ENCODE measurements at regions not wholly inside any gene's neighbourhood (a gene's known extent, or its start where the extent isn't known, plus 50 kb on each side); places are given as distances from the start of the nearest gene placed in this dataset.

DNA sequence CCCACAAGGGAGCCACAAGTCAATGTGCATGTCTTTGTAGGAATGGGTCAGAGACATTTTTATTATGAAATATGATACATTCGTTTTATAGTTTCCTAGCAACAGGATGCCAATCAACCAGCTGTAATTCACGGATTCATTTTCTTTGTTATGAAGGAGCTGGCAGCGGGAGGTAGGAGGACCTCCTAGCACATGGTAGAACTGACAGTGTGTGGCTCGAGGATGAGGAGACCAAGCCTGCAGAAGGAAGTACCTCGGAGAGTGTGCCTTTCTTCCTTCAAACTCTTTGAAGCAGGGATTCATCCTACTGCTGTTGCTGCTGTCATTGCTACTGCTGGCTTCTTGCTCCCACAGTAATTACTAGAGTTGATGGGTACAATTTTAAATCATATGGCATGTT, 504.8 kb upstream of the KLHL29 start:
- no peak for FAIRE-seq

DNA sequence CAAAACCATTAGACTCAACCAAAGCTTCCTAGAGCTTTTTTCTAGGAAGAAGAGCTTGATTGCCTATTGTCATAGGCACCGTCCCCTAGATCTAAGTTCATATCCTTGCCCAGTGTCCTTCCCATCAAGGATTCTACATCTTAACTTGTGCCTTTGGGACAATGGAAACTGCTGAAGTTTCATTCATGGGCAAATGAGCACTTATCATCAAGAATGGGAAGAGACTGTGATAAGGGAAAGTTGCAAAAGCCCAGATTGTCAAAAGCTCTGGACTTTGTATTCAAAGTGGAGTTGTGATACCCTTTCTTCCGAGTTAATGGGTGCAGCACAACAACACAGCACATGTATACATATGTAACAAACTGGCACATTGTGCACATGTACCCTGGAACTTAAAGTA, 503.0 kb upstream of the KLHL29 start:
- no peak for FAIRE-seq

DNA sequence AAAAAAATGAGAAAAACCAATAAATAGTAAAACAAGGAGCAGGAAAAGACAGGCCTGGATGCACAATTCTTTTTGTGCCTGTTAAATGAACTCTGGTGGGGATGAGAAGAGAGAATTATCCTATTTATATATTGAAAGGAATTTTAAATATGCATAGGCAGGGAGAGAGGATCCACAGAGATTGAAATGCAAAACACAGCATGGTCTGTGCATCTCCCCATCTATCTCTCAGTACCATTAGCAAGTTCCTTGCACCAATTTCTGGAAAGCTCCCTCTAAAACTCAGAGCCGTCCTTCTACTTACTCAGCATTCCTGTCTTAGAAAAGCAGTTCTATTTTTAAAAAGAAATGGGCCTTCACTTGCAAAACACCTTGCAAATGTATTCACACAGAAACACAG, 502.3 kb upstream of the KLHL29 start:
- no peak for FAIRE-seq

DNA sequence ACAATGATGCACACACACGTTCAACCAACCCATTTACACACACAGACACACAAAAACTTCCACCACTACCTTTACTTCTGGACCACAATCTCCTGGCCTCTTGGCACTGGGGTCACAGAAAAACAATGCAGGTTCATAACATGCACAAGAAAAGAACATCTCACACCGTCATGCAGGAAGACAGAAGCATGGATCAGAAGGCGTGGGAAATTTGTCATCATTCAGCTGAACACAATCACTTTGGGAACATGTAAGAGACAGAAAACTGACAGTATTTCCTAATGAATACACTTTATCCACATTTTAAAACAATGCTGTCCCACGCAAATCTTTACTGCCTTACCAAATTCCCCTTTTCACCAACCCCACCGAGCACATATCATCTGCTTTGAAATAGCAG, 501.9 kb upstream of the KLHL29 start:
- no peak for FAIRE-seq

DNA sequence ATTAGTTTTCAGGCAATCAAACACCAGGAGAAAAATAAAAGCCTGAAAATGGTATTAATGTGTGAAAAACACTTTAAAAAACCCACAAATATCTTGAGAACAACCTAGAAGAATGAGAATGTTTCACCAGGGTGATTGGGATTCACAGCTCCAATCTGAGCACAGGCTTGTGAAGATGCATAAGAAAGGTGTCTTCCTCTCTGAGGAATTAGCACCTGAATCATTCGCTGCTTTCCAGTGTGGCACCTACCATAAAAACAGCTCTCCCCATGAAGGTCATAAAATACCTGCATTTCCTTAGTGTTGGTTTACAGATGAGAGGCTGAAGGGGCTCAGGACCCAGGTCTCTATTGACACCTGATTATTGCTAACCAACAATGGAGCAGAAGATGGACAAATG, 499.7 kb upstream of the KLHL29 start:
- no peak for FAIRE-seq

DNA sequence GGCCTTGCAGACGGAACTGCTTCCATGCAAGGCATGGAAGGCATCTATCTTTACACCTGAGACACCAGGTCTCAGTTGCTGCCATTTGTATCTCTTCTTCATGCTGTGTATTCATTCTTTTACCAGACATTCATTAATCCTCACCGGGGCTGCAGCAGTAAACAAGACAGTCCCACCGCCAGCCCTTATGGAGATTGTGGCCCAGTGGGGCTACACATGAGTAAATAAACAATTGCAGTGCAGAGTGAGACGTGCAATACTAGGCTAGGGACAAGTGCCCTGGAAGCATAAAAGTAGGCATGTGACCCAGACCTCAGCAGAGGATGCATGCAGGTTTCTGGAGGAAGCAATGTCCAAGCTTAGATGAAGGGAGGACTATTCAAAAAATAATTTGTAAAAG, 497.6 kb upstream of the KLHL29 start:
- FAIRE-seq, result no peak

DNA sequence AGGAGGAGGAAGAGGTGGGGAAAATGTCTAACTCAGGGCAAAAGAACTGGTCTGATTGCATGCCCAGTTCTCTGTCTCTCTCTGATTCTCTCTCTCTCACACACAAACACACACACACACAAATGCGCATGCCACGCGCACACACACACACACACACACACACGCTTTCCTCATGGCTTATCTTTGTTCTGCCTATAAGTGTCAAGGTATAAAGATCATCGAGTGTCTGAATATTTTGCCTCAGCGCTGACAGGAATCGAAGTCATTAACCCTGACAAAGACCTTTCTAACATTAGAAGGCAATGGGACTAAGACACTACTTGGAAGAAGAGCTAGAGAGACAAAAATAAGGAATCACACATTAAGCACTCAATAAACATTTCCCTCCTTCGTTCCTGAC, 497.1 kb upstream of the KLHL29 start:
- no peak for FAIRE-seq

DNA sequence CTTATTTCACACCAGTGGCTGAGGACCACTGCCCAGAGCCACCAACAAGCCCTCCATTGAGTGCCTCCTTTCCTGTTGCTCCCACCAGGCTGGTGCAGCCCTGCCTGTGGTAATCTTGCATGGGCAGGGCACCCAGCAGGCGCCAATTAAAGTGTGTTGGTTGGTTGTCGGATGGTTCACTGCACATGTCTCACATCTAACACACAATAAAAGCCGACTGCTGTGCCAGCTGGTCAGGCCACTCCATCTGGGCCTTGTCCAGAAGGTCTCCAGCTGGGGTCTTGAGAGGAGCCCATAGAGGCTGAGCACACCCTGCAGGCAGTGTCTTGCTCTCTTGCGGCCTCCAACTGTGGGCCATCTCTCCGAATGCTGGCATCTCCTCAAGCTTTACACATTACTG, 494.8 kb upstream of the KLHL29 start:
- no peak for FAIRE-seq

DNA sequence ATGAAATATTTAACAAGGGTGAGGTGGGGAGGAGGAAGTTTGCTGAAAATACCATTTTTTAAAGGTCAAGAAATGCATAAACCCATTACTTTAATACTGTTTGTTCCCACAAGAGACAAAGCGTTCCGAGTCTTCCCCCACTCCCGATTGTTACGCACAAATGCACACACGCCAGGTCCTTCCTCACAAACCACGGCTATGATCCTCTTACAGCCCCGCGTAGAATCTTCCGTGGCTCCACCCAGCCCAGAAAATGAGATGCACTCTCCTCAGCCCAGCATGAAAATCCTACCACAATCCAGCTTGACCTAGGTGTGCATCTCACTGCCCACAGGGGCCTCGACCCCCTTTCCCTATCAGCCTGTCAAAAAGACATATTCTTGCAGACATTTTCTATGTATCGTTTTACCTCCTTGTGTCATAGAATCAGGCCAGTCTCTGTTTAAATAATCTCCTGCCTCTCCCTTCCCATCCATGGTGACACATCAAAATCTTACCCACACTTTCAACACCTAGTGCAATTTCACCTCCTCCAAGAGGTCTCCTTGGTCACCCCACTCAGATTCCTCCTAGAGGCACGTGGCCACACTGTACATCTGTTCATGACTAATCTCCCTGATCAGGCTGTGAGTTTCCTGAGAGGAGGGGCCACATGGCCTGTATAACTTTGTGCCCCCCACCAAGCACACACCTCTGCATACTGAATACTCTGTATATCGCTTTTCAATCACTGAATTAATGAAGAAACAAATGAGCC, 491.0 kb upstream of the KLHL29 start:
- FAIRE-seq, result no peak

DNA sequence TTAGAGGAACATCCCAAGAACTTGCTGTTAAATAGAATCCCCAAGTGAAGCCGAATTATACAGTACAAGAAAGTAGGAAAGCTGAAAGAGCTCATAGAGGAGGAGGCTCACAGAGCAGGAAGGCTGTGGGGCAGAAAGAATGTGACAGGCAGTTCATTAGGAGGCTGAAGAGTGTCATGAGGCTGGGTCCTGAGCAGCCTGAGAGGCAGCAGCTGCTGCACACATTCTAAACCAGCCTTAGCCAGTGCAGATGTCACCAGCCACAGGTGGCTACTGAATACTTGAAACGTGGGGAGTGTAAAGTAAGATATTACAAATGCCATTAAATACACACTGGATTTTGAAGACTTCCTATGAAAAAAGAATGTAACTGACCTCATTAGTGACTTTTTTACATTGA, 490.2 kb upstream of the KLHL29 start:
- FAIRE-seq, result no peak

DNA sequence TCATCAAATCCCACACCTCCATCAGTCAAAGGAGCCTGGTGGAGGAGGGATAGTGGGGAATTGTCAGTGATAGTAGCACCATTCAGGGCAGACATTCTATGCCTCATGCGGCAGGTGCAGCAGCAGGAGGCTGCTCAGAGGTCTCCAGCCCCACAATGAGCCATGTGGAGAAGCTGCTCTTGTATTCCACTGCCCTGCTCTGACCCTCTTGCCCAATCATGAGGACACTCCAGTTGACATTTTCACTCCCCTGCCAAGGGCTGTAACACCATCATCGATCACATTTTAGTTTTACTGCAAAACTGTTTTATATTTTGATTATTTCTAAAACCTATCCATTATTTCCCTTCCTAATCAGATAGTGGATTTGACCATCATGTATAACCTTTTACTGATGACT, 487.6 kb upstream of the KLHL29 start:
- FAIRE-seq, result no peak

DNA sequence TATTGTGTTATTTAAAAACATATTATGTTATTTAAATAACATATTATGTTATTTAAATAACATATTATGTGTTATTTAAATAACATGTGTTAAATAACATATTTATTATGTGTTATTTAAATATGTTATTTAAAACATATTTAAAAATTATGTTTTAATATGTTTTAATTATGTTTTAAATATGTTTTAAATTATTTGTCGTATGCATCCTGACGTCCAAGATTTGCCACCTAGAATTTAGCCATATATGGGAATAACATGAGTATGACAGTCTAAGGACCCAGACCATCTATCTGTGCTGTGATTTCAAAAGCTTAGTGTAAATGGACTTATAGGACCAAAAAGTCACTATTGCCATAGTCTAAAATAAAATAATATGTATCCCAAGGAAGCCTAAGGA, 484.3 kb upstream of the KLHL29 start:
- no peak for FAIRE-seq

DNA sequence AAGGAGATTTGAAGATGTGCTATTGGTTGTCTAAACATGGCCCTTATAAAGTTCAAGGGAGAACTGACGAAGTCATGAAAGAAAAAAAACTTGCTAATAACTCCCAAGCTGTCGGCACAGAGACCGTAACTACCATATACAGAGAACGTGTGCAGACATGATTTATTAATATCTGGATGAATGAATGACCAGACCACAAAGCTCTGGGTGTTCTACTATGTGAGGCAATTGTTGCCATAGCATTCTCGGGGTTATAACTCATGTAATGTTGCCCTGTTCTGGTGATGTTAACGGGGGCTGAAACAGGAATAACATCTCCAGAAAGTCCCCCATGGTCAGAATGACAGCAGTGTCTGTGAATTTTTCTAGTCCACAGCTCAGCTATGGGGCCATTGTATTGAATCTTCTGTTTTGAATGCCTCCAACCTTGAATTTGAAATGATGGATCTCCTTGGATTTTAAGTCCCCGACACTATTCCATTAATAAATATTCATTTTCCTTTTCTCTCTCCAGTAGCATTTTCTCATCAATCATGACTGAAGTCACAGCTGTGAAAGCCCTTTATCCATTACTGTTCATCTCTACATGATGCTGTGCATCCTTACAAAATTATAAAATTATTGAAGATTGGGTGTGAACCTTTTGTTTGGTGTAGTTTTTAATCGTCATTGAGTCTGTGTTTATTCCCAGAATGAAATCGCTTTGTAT, 483.4 kb upstream of the KLHL29 start:
- no peak for FAIRE-seq

DNA sequence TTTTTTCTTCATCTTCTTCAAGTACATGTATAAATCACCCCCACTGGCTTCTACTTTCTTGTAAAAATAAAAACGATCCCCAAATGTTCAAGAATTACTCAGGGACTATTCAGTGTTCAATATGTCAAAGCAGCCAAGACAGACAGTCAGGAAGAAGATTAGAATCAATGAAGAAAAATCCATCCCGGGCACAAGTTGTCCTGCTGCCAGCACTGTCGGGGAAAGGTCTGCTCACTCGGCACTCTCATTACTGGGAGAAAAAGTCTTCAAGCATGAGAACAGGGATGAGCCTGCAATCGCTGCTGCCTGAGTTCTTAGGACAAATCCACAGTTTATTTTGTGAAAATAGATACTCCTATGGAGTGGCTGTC, 482.8 kb upstream of the KLHL29 start:
- no peak for FAIRE-seq

DNA sequence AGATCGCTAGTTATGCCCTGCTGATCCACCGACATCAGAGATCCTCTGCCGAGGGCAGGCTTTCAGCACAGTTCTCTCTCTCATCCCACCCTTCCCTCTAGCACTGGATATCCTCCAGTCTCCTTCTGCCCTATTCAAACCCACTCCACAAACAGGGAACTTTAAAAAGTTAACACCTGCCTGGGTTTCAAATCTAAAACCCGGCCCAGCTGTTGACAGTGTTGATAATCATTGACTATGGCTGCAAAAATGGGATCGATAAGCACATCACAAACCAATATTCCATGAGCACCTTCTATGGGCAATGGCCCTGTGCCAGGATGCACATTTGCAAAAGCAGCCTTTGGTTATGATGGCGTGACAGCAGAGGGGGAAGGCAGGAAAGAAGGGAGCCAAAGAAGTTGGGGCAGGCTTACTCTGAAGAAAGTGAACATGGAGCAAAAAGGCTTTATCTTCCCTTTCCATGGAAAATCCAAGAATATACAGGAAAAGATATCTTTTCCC, 482.3 kb upstream of the KLHL29 start:
- FAIRE-seq, result no peak

DNA sequence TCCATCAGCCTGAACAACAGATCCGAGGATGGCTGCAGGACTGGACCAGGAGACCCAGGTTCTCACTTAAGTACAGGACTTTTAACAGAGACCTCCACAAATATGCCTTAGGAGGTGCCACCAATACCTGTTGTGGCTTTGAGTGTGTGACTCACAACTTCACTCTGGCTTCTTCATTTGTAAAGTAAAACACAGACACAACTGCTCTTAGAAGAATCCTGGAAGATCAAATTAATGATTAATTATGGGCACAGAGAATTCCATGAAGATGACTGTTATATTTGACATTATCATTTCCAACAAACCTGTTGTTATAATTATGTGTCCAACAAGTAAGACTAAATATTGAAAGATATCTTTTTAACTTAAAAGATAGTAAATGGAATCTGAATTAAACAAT, 481.4 kb upstream of the KLHL29 start:
- no peak for FAIRE-seq

DNA sequence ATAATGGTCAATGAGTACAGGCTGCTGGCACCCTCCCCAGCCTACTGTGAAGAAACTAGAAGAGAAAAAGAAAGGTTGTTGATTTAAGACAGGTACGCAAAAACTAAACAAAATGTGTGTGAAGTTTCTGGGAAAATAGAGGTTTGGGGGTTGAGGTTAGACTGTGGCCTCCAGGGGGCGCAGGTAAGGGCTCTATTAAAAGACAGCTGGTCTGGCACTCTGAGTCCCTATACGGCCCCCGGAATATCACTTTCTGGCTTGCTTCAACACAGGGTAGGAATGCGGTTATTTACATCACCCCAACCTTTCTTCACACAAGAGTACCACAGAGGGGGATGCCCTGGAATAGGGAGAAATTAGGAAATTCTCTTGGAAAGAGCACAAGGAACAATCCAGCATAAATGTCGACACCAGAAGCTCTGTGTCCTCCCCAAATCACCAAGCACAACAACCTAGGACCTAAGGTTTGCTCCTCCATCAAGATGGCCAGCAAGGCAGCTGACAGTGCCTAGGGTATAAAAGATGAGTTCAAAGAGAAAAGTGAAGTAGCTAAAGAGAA, 480.8 kb upstream of the KLHL29 start:
- FAIRE-seq, result no peak

DNA sequence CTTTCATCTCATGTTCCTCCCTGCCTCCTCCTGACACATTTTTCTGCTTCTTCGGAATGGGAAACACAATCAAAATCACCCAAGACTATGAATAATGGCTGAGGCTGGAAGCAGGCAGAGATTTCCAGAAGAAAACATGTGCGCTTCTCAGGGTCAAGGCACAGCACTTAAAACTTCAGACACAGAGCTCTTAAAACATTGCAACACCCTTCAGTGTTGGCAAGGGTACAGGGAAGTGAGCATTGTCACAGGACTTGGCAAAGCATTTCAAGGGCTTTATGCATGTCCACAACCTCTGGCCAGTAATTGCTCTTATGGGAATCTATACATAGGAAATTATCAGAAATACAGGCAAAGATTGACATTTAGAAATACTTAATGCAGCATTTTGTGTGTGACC, 477.6 kb upstream of the KLHL29 start:
- no peak for FAIRE-seq

DNA sequence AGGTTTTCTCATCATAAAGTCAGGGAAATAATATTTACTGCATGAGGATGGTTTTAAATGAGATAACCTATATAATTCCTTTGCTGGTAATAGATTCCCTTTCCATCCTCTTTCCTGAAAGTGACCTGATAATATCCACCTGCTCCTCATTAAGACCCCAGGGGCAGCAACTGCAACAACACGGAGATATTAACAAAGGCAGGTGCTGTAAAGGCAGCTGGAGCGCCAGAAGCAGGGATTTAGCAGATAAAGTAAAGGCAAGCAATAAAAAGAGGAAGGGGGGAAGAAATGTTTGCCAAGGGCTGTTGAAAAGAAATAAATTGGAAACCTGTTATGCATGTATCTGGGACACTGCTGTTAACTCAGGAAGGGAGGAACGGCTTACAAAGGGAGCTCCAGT, 472.6 kb upstream of the KLHL29 start:
- no peak for FAIRE-seq

DNA sequence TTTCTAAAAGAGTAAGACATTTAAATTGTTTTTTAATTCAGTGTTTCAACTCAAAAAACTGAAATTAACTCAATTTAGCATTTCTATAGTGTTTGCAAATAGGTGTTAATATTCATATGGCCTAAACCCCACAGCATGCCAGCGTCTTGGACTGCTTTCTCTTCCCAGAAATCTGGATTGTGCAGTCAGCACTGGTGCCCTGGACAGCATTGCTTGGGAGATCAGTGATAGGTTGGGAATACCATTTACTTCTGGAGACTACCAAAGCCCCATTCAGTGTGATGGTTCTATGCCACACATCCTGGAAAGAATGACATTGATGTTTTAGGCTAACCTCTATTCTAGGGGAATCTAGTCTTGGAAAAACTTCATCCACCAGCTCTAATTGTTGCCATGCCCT, 455.0 kb upstream of the KLHL29 start:
- no peak for FAIRE-seq

DNA sequence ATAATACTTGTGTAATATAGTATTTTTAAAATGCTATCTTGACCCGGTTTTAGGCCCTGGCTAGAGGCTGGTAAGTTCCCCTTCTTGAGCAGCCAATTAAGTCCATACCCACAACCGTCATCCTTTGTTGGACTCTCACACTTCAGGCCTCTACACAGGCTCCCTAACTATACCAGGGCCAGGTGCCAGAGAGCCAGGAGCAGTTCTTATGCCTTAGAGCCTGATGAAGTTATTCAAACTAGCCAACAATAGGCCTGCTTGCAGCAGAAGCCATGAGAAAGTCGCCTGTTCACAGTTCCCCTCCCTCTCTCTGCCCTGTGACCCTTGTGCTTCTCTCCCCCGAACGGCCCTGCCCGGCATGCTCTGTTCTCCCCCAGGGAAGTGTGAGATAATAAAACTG, 454.2 kb upstream of the KLHL29 start:
- no peak for FAIRE-seq

DNA sequence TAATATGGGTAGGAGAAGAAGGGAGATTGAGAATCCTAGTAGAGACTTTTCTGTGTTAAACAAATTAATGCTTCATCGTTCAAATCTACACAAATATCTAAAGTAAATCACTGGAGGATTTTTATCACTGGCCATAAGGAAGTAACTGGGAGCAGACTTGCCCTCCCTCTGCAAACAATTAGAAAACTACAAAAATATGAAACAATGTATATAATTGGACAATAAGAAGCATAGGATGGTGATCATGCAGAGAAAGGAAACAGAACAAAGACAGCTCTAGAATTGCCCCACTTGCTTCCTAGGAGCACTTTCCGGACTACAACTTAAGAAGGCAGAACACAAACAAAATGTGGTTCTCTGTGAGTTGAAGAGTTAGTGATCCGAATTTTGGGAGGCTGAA, 452.7 kb upstream of the KLHL29 start:
- FAIRE-seq, result no peak

DNA sequence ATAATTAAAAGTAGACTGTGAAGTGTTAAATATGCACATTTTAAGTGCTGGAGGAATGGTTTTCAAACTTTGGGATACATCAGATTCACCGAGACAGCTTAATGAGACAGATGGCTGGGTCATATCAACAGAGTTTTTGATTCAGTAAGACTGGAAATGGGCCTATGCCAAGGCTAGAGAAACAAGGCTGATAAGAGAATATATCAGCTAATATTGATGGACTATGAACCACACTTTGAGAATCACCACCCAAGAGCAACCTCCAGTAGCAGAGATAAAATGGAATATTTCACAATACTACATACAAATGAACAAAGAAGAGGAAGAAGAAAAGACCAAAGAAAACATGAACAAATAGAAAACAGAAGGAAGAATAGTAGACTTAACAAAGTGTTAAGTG, 450.2 kb upstream of the KLHL29 start:
- no peak for FAIRE-seq

DNA sequence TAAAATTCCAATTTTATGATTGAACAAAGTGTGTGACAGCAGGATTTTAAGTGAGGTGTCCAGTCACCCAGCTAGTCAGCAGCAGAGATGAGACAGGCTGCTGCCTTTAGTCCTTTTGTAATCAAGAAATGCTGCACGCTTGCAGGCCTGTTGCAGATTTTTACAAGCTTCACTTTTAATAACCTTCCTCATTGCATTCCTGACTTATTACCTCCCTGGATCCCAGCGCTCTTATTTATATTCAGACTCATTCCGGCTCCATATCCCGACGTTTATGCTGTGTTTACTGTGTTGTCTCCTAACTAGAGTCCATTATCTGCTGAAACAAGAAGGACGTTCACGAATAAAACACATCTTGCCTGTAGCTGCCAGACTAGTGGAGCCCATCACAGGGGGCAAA, 442.5 kb upstream of the KLHL29 start:
- no peak for FAIRE-seq
